NT2/D1 (cell line): ENCODE measurements at regions not wholly inside any gene's neighbourhood (a gene's known extent, or its start where the extent isn't known, plus 50 kb on each side); places are given as distances from the start of the nearest gene placed in this dataset.
"Not testable (repeated sequence)": the region's sequence is repeated elsewhere in the genome, so short reads cannot be mapped to it uniquely, and the experiment has no call there.

ENCODE experiments used
- DNase-seq: peaks from one replicate; pipeline ENCODE4 v3.0.0-alpha.2; 2011; ENCODE audit warnings: low read depth, low spot score
- H3K27me3 ChIP-seq: 2 replicates; pipeline ENCODE4 v1.6.0; 2011; ENCODE audit warnings: mild to moderate bottlenecking; ENCODE audit not compliant: insufficient read length, insufficient read depth
- H3K36me3 ChIP-seq: 2 replicates; pipeline ENCODE4 v1.6.1; 2011; ENCODE audit warnings: mild to moderate bottlenecking, low read length, mixed read lengths; ENCODE audit not compliant: insufficient read depth, insufficient read length
- H3K4me1 ChIP-seq: 2 replicates; pipeline ENCODE4 v1.5.1; 2011; ENCODE audit not compliant: insufficient read depth, insufficient read length
- H3K4me3 ChIP-seq: 2 replicates; pipeline ENCODE4 v1.5.1; 2011; ENCODE audit warnings: low read depth; ENCODE audit not compliant: insufficient read length
- H3K9ac ChIP-seq: 2 replicates; pipeline ENCODE4 v1.6.0; 2011; ENCODE audit warnings: low read depth; ENCODE audit not compliant: insufficient read length
- H3K9me3 ChIP-seq: 2 replicates; pipeline ENCODE4 v1.5.1; 2011; ENCODE audit warnings: mild to moderate bottlenecking, low read length; ENCODE audit not compliant: insufficient read depth
- SUZ12 ChIP-seq: IDR thresholded peaks from 2 replicates; pipeline ENCODE4 v1.6.1; 2011; ENCODE audit not compliant: insufficient read length, insufficient read depth; ENCODE audit errors: extremely low read depth
- YY1 ChIP-seq: IDR thresholded peaks from 2 replicates; pipeline ENCODE4 v1.6.1; 2011; ENCODE audit not compliant: insufficient read length, insufficient read depth
- ZNF274 ChIP-seq: IDR thresholded peaks from 2 replicates; pipeline ENCODE4 v1.6.1; 2011; ENCODE audit warnings: mild to moderate bottlenecking, low read depth, low read length

DNA sequence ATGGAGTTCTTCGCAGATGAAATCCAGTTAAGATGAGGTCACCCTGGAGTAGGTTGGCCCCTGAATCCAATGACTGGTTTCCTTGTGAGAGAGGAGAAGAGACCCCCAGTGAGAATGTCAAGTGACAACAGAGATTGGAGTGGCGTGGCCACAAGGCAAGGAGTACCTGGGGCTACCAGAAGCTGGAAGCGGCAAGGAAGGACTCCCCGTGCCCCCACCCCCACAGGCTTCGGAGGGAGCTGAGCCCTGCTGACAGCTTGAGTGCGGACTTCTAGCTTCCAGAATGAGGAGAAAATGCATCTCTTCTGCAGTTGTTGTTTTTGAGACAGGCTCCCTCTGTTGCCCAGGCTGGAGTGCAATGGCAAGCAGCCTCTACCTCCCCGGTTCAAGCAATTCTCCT, 78.0 kb upstream of the HPCAL1 start:
- Histone ChIP-seq H3K4me1 (peaks cover 8% of the 10 kb centered on the region), H3K27me3 (no peaks in the 10 kb centered on the region), H3K4me3 (no peak overlapping the region), H3K9me3 (no peaks in the 10 kb centered on the region), H3K9ac (no peak overlapping the region), H3K36me3 (no peaks in the 10 kb centered on the region)
- TF ChIP-seq ZNF274 (no peak), SUZ12 (no peak), YY1 (no peak)
- DNase-seq: no peak

DNA sequence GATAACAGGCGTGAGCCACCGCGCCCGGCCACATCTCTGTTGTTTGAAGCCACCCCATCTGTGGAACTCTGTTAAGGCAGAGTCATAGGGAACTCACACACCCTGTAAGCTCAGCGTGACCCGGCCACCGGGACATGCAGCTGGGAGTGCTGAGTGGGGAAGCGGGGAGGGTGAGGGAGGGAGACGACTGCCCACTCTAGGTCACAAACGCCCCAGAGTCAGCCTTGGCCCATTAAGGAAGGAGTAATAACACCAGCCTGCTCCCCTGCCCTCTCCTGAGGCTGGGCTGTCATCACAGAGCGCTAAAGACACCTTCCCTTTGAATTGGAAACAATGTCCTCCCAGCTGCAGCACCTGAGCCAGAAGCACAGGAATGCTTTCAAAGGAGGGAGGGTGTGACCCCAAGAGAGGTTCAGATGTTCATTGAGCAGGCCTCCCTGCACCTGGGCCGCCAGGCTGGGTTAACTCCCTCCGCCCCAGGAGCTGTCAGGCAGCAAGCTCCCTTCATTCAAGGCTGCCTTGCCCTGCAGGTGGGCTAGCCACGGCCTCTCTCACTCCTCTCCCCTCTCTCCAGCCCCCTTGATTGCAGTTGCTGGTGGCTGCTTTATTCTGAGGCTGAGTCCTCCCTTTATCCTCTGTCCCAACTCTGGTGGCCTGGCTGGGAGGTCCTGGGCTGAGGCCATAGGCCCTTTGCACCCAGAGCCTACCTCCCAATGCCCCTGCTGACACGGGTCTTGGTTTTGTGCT, 77.2 kb upstream of the HPCAL1 start:
- no peaks in the 10 kb centered on the region for H3K36me3 ChIP-seq
- DNase-seq: no peak
- peaks cover 8% of the 10 kb centered on the region for H3K4me1 ChIP-seq
- H3K9ac ChIP-seq: no peak overlapping the region
- H3K9me3 ChIP-seq: no peaks in the 10 kb centered on the region
- no peak overlapping the region for H3K4me3 ChIP-seq
- H3K27me3 ChIP-seq: no peaks in the 10 kb centered on the region
- TF ChIP-seq ZNF274 (no peak), YY1 (no peak), SUZ12 (no peak)

DNA sequence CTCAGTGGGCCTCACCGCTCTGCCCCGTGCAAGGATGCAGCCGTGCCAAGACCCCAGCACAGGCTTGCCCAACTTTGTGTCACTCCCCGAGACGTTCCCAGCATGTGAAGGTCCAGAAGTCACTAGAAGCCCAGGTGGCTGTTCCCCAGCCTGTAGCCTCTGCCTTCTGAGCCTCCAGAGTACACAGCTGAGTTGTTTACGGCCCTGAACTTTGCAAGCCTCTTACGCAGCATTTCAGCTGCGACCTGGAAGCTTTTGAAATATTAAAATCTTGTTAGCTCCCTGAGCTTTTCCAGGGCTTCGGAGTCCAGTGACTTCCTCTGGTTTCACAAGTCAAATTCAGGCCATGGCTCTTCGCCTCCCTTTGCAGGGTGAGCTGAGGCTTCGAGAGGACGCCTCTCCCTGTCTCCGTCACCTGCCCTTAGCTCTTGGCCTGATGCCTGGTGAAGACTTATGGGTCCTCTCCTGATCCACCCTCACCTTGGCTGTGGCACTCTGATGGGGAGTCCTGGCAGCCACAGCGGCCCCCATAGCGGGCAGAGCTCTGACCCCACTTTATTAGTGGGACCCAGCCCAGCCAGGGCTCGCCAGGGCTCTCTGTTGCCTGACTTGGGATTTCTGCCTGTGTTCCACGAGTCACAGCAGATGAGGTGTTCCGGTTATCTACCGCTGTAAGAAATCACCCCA, 76.5 kb upstream of the HPCAL1 start:
- no peaks in the 10 kb centered on the region for H3K27me3 ChIP-seq

DNA sequence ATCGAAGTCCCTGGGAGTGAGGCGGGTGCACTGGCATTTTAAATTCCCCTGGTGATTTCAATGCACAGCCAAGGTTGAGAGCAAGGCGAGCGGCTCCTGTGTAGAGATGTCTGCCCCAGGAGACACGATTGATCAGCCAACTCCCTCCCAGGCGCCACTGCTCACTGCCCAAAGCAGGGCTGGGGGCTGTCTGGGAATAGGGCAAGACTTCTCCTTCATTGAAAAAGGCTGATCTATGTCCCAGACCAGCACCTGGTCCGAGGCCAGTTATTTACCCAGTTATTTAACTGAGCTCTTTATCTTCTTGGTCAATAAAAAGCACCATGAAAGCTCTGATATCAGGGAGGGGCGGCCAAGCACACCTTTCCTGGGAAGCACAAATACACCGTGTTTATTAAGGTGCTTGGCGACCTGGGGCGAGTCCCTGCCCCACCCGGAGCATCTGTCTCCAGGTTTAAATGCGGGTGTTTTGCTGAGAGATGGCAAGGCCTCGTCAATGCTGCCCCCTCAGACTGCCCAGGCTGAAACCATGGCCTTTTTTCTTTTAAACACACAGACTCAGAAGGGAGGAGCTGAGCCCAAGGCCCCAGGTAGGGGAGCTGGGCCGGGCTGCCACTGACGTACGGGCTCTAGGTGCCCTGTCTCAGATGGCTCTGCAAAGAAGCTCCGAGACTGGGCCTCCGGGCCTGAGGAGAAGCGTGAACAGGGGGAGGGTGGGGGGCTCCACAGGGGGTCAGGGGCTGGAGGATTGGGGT, 73.9 kb upstream of the HPCAL1 start:
- H3K4me1 ChIP-seq: peaks cover 8% of the 10 kb centered on the region
- DNase-seq: no peak
- no peaks in the 10 kb centered on the region for H3K9me3 ChIP-seq
- no peak for TF ChIP-seq SUZ12
- no peak for TF ChIP-seq ZNF274
- TF ChIP-seq YY1: no peak
- no peak overlapping the region for H3K9ac ChIP-seq
- no peaks in the 10 kb centered on the region for H3K36me3 ChIP-seq
- no peak overlapping the region for H3K4me3 ChIP-seq
- H3K27me3 ChIP-seq: no peaks in the 10 kb centered on the region

More for the DNA sequence above, 76.5 kb upstream of the HPCAL1 start:
- Histone ChIP-seq H3K4me1 (peaks cover 8% of the 10 kb centered on the region), H3K9me3 (no peaks in the 10 kb centered on the region), H3K36me3 (no peaks in the 10 kb centered on the region), H3K9ac (peak overlapping the region; percentile 3), H3K4me3 (no peak overlapping the region)
- DNase-seq: no peak
- TF ChIP-seq YY1 (no peak), ZNF274 (no peak), SUZ12 (no peak)

DNA sequence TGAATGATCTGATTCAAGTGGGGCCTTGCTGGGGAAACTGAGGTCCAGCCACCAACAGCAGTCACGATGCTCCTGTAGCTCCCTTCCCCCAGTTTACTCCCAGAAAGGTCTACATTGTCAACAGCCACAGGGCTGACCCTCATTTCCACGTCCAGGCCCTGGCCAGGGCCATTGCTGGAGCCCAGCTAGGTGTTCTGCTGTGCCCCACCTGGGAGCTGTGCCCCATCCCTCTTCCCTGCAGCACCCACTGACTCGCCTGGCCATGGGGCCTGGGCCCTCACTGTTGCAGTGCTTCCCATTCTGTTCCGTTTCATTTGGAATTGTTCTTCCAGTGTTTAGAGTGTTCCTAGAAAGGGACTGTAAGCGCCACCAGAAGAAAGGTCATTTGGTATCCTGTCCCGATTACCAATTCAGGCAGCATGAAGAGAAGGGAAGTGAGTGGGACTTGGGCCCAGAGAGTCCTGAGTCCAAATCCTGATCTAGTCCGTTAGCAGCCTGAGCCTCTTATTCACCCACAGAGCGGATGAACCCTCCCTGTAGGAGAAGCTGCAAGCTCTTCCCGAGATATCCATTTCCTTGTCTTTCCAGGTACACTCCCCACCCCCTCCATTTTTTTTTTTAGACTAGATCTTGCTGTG, 73.1 kb upstream of the HPCAL1 start:
- Histone ChIP-seq H3K9me3 (no peaks in the 10 kb centered on the region), H3K4me1 (peaks cover 10% of the 10 kb centered on the region), H3K9ac (no peak overlapping the region), H3K27me3 (no peaks in the 10 kb centered on the region), H3K36me3 (no peaks in the 10 kb centered on the region), H3K4me3 (no peak overlapping the region)
- TF ChIP-seq ZNF274 (no peak), SUZ12 (no peak), YY1 (no peak)
- no peak for DNase-seq

DNA sequence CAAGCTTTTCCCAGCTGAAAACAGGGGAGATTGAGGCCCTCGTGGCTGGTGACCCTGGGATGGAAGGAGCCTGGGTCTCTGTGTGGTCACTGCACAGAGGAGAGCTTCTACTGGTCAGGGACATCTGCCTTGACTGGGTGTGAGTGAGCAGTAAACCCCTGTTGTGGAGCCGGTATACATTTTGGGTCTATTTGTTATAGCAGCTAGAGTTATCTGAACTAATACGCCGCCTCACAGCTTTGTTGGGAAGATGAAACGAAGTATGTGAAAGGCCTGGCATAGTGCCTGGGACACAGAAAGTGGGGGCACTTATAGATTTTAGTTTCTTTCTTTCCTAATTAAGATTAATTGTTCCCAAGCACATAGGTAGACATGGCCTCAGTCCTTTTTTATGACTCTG, 72.2 kb upstream of the HPCAL1 start:
- no peak for DNase-seq

GRCh38 chr2:10230921-10231320, 71.8 kb upstream of the HPCAL1 start:
- not testable (repeated sequence) for H3K9me3 ChIP-seq, H3K9ac ChIP-seq, H3K27me3 ChIP-seq, H3K4me3 ChIP-seq, DNase-seq, H3K36me3 ChIP-seq
- peaks cover 12% of the 10 kb centered on the region for H3K4me1 ChIP-seq

More for the DNA sequence above, 72.2 kb upstream of the HPCAL1 start:
- Histone ChIP-seq H3K4me1 (peaks cover 12% of the 10 kb centered on the region), H3K9me3 (no peaks in the 10 kb centered on the region), H3K36me3 (no peaks in the 10 kb centered on the region), H3K9ac (no peak overlapping the region), H3K27me3 (no peaks in the 10 kb centered on the region), H3K4me3 (no peak overlapping the region)
- TF ChIP-seq ZNF274 (no peak), SUZ12 (no peak), YY1 (no peak)
